NCI-H1092 treated with DMSO at 0.1 percent for 48 hours (cell line): ENCODE measurements at regions not wholly inside any gene's neighbourhood (a gene's known extent, or its start where the extent isn't known, plus 50 kb on each side); places are given as distances from the start of the nearest gene placed in this dataset.

ENCODE experiments used
- DNase-seq: peaks from one replicate; lab custom pipeline; 2025; lab: John Stamatoyannopoulos, UW

GRCh38 chr2:177342736-177343135, 49.8 kb upstream of the AGPS start:
- no peak for DNase-seq
